Stimulated activated CD4-positive, alpha-beta T cell treated with anti-CD3 and anti-CD28 coated beads, Interleukin-4, amount 100 ng/mL, for 1 hour (primary cell): ENCODE measurements at regions not wholly inside any gene's neighbourhood (a gene's known extent, or its start where the extent isn't known, plus 50 kb on each side); places are given as distances from the start of the nearest gene placed in this dataset.

ENCODE experiments used
- DNase-seq: peaks from one replicate; pipeline ENCODE4 v3.0.0-alpha.2; 2020

GRCh38 chrX:124862301-124862700 is 457.4 kb upstream of the TEX13C start:
- no peak for DNase-seq

- no peak for DNase-seq
Observed at GRCh38 chrX:124863303-124863702, 456.4 kb upstream of the TEX13C start.

- no peak for DNase-seq
Observed at GRCh38 chrX:124887572-124887971, 432.1 kb upstream of the TEX13C start.

DNA sequence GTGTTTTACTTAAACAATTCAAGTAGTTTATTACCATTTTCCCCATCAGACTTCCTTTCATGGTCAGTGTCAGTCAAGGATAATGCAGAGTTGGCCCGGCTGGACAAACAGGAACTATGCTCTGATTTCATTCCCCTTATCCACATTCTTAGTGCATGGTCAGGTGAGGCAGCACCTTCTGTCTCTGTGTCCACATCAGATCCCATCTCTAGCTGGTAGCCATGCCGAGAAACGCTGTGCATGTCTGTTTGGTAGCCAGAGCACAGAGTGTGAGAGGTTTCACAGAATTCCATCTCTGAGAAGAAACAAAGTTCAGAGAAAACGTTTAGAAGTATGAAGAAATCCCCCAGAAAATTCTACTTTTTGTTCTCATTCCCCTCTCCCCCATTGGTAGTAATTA is 423.7 kb upstream of the TEX13C start:
- no peak for DNase-seq

GRCh38 chrX:124902953-124903352 is 416.7 kb upstream of the TEX13C start:
- no peak for DNase-seq

- no peak for DNase-seq
Observed at GRCh38 chrX:124910611-124911010, 409.1 kb upstream of the TEX13C start.

- DNase-seq, result no peak
Observed at GRCh38 chrX:124917011-124917410, 402.7 kb upstream of the TEX13C start.

- DNase-seq, result no peak
Observed at GRCh38 chrX:124925681-124926080, 394.0 kb upstream of the TEX13C start.

- no peak for DNase-seq
Observed at GRCh38 chrX:124931241-124931640, 388.4 kb upstream of the TEX13C start.

GRCh38 chrX:124931958-124932357 is 387.7 kb upstream of the TEX13C start:
- no peak for DNase-seq

DNA sequence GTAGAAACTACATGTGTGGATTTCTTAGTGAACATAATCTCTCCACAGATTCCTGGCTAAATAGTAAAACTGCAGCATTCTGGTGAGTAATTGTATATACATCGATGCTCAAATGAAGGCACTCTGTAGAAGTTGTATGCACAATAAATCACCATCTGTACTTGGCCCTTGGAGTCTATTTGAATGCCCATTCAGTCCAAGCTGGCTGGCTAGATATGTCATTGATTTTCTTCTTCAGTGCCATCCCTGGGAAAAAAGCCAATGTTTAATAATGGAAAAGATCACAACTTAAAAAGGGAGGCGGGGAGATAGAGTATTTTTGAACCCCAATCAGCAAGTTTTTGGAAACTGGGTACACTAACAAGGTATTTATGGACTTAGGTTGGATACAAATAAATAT is 381.0 kb upstream of the TEX13C start:
- DNase-seq, result no peak

- no peak for DNase-seq
Observed at GRCh38 chrX:124940531-124940930, 379.1 kb upstream of the TEX13C start.

GRCh38 chrX:124954402-124954801 is 365.3 kb upstream of the TEX13C start:
- no peak for DNase-seq

- no peak for DNase-seq
Observed at GRCh38 chrX:124960454-124960853, 359.2 kb upstream of the TEX13C start.

GRCh38 chrX:124963717-124964116 is 356.0 kb upstream of the TEX13C start, which contains the start of gene TENM1:
Gene TENM1, minus strand, starts transcription at chrX:124963817.
- DNase-seq, result no peak

GRCh38 chrX:124975456-124975855 is 344.2 kb upstream of the TEX13C start:
- no peak for DNase-seq

DNA sequence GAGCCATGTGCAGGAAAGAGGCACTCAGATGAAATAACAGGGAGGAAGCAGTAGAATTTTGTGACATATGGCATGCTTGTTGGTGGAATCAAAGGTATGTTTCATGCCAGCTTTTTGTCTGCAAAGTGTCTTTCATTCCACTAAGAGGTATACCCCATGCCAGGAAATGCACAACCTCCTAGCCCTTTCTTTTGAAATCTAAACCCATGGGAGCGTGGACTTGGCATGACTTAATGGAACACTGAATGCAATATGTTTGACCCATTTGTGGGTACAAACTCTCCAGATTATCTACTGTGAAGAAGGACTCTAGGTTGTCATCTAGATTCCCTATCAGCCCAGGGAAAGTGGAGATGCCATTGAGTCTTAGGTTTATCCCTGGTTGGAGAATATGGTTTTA is 338.3 kb upstream of the TEX13C start:
- no peak for DNase-seq

GRCh38 chrX:124984140-124984813 is 335.4 kb upstream of the TEX13C start:
- DNase-seq, result no peak

GRCh38 chrX:124986284-124986683 is 333.4 kb upstream of the TEX13C start:
- no peak for DNase-seq

DNA sequence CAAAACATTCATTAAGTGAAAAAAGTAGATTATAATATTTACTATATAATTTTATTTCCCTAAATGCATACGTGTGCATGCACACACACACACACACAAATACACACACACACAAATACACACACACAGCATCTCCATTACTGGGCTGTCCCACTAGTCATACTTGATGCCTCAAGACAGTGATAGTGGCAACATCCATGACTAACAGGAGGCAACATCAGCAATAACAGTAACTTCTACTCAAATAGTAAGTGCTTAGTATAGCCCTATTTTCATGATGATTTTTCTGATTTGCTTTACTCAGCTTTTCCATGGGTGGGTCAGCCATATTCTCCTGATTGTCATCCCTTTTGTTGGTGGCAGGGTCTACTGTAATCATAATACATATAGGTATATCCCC is 325.9 kb upstream of the TEX13C start:
- DNase-seq, result no peak

GRCh38 chrX:124994404-124994803 is 325.3 kb upstream of the TEX13C start:
- no peak for DNase-seq

GRCh38 chrX:125003746-125004446 is 315.8 kb upstream of the TEX13C start:
- no peak for DNase-seq

DNA sequence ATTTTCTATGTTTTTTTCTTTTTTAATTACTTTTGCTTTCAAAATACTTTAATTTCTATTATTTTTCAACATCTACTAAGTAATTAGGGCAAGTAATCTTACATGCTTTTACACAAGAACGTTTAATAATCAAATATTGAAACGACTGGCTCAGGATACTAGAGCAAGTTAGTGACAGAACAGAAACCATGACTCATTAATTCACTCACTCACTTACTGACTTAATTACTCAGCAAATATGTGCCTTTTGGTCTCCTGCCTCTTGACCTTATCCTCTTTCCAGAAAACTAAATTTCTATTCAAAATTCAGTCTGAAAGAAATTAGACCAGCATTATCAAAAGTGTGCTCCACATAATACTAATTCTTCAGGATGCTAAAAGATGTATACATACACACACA is 314.9 kb upstream of the TEX13C start:
- DNase-seq, result no peak

GRCh38 chrX:125005863-125006262 is 313.8 kb upstream of the TEX13C start:
- DNase-seq, result no peak

- no peak for DNase-seq
Observed at GRCh38 chrX:125006704-125007103, 313.0 kb upstream of the TEX13C start.
